H1 (cell line): ENCODE measurements at regions not wholly inside any gene's neighbourhood (a gene's known extent, or its start where the extent isn't known, plus 50 kb on each side); places are given as distances from the start of the nearest gene placed in this dataset.

ENCODE experiments used
- GTF2F1 ChIP-seq: IDR thresholded peaks from 2 replicates; pipeline ENCODE4 v1.6.1; 2012; ENCODE audit warnings: low read depth, low read length, improper control_type of control experiment, borderline replicate concordance
- KDM4A ChIP-seq: IDR thresholded peaks from one replicate; pipeline ENCODE4 v1.7.1; 2012; ENCODE audit warnings: low read depth, mild to moderate bottlenecking, moderate library complexity, low read length, inconsistent platforms; ENCODE audit not compliant: severe bottlenecking
- POLR2A ChIP-seq, 2 experiments: IDR thresholded peaks; 1 replicate in 1 of 2; 2 replicates in 1 of 2; pipeline ENCODE4 v1.6.1; 2011; ENCODE audit warnings: low read depth in 2 of 2, low read length in 2 of 2, mild to moderate bottlenecking in 2 of 2; ENCODE audit errors: control extremely low read depth in 1 of 2
- RXRA ChIP-seq: IDR thresholded peaks from 2 replicates; pipeline ENCODE4 v1.6.1; 2011; ENCODE audit warnings: low read depth, mild to moderate bottlenecking, low read length, moderate library complexity; ENCODE audit not compliant: insufficient read depth
- SAP30 ChIP-seq: fragments of 300-600 bp; sonication (generic); IDR thresholded peaks from 2 replicates; pipeline ENCODE4 v1.7.1; 2012; ENCODE audit warnings: low read length, moderate library complexity, mild to moderate bottlenecking, inconsistent platforms; ENCODE audit not compliant: insufficient read depth, insufficient replicate concordance
- SIRT6 ChIP-seq: IDR thresholded peaks from one replicate; pipeline ENCODE4 v1.7.1; 2012; ENCODE audit warnings: low read length, inconsistent platforms
- TAF7 ChIP-seq: optimal IDR thresholded peaks from 2 replicates; pipeline ENCODE3; 2011; ENCODE audit warnings: low read depth, mild to moderate bottlenecking, inconsistent platforms, low read length, moderate library complexity, borderline replicate concordance
- TEAD4 ChIP-seq: IDR thresholded peaks from 2 replicates; pipeline ENCODE4 v1.6.1; 2012; ENCODE audit warnings: low read depth, low read length, inconsistent platforms, mixed read lengths
- ZNF274 ChIP-seq: IDR thresholded peaks from 2 replicates; pipeline ENCODE4 v1.7.0; 2012; ENCODE audit warnings: low read length, borderline replicate concordance; ENCODE audit errors: extremely low read depth
- TF ChIP-seq, protein P1 (sequence below): fragments of 300-600 bp; sonication (generic); IDR thresholded peaks from 2 replicates; pipeline ENCODE4 v1.7.1; 2012; ENCODE audit warnings: low read length, moderate library complexity, mild to moderate bottlenecking, inconsistent platforms; ENCODE audit not compliant: insufficient replicate concordance
- TF ChIP-seq, protein P2 (sequence below): IDR thresholded peaks from 2 replicates; pipeline ENCODE4 v1.6.1; 2011; ENCODE audit warnings: low read depth, mild to moderate bottlenecking, low read length; ENCODE audit not compliant: insufficient read depth

DNA sequence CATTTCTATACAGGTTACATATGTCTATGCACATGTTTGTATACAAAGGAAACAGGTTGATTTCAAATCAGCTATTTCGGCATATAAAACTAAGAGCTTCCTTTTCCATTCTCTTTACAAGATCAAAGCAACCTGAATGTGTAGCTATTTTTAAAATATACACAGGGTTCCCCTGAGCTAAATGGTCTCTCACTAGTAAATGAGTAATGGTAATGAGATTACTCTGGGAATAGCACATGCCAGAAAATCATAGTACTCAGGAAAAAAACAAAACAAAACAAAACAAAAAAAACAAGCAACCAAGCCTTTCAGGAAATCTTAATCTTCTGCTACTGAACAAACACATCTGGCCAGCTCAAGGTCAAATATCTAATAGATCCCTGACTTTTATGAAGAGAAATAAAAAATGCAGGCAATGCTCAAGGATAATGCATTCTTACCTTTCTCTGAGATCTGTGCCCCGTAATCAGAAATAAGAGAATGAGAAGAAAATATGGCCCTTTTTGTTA is 156.6 kb upstream of the POU2AF2 start (continued):
- TF ChIP-seq, protein P1, sequence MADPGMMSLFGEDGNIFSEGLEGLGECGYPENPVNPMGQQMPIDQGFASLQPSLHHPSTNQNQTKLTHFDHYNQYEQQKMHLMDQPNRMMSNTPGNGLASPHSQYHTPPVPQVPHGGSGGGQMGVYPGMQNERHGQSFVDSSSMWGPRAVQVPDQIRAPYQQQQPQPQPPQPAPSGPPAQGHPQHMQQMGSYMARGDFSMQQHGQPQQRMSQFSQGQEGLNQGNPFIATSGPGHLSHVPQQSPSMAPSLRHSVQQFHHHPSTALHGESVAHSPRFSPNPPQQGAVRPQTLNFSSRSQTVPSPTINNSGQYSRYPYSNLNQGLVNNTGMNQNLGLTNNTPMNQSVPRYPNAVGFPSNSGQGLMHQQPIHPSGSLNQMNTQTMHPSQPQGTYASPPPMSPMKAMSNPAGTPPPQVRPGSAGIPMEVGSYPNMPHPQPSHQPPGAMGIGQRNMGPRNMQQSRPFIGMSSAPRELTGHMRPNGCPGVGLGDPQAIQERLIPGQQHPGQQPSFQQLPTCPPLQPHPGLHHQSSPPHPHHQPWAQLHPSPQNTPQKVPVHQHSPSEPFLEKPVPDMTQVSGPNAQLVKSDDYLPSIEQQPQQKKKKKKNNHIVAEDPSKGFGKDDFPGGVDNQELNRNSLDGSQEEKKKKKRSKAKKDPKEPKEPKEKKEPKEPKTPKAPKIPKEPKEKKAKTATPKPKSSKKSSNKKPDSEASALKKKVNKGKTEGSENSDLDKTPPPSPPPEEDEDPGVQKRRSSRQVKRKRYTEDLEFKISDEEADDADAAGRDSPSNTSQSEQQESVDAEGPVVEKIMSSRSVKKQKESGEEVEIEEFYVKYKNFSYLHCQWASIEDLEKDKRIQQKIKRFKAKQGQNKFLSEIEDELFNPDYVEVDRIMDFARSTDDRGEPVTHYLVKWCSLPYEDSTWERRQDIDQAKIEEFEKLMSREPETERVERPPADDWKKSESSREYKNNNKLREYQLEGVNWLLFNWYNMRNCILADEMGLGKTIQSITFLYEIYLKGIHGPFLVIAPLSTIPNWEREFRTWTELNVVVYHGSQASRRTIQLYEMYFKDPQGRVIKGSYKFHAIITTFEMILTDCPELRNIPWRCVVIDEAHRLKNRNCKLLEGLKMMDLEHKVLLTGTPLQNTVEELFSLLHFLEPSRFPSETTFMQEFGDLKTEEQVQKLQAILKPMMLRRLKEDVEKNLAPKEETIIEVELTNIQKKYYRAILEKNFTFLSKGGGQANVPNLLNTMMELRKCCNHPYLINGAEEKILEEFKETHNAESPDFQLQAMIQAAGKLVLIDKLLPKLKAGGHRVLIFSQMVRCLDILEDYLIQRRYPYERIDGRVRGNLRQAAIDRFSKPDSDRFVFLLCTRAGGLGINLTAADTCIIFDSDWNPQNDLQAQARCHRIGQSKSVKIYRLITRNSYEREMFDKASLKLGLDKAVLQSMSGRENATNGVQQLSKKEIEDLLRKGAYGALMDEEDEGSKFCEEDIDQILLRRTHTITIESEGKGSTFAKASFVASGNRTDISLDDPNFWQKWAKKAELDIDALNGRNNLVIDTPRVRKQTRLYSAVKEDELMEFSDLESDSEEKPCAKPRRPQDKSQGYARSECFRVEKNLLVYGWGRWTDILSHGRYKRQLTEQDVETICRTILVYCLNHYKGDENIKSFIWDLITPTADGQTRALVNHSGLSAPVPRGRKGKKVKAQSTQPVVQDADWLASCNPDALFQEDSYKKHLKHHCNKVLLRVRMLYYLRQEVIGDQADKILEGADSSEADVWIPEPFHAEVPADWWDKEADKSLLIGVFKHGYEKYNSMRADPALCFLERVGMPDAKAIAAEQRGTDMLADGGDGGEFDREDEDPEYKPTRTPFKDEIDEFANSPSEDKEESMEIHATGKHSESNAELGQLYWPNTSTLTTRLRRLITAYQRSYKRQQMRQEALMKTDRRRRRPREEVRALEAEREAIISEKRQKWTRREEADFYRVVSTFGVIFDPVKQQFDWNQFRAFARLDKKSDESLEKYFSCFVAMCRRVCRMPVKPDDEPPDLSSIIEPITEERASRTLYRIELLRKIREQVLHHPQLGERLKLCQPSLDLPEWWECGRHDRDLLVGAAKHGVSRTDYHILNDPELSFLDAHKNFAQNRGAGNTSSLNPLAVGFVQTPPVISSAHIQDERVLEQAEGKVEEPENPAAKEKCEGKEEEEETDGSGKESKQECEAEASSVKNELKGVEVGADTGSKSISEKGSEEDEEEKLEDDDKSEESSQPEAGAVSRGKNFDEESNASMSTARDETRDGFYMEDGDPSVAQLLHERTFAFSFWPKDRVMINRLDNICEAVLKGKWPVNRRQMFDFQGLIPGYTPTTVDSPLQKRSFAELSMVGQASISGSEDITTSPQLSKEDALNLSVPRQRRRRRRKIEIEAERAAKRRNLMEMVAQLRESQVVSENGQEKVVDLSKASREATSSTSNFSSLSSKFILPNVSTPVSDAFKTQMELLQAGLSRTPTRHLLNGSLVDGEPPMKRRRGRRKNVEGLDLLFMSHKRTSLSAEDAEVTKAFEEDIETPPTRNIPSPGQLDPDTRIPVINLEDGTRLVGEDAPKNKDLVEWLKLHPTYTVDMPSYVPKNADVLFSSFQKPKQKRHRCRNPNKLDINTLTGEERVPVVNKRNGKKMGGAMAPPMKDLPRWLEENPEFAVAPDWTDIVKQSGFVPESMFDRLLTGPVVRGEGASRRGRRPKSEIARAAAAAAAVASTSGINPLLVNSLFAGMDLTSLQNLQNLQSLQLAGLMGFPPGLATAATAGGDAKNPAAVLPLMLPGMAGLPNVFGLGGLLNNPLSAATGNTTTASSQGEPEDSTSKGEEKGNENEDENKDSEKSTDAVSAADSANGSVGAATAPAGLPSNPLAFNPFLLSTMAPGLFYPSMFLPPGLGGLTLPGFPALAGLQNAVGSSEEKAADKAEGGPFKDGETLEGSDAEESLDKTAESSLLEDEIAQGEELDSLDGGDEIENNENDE, result no peak
- TF ChIP-seq SIRT6 (no peak), SAP30 (no peak), TEAD4 (no peak), TAF7 (no peak), GTF2F1 (no peak), KDM4A (no peak), POLR2A (IDR thresholded peaks at IDR 0.05; ENCODE audit: control extremely low read depth in 1 of 2, low read depth in 2 of 2, low read length in 2 of 2) (no peak), RXRA (no peak), ZNF274 (no peak)
- TF ChIP-seq, protein P2, sequence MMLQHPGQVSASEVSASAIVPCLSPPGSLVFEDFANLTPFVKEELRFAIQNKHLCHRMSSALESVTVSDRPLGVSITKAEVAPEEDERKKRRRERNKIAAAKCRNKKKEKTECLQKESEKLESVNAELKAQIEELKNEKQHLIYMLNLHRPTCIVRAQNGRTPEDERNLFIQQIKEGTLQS, result no peak
